NAMALWA (cell line): ENCODE measurements at regions not wholly inside any gene's neighbourhood (a gene's known extent, or its start where the extent isn't known, plus 50 kb on each side); places are given as distances from the start of the nearest gene placed in this dataset.
"Not testable (repeated sequence)": the region's sequence is repeated elsewhere in the genome, so short reads cannot be mapped to it uniquely, and the experiment has no call there.

Source experiments
- DNase-seq: peaks from one replicate; pipeline ENCODE4 v3.0.0-alpha.2; 2015; ENCODE audit warnings: low spot score

- no peak for DNase-seq
Observed at GRCh38 chr1:190835658-190836057, 358.0 kb upstream of the BRINP3 start.

DNA sequence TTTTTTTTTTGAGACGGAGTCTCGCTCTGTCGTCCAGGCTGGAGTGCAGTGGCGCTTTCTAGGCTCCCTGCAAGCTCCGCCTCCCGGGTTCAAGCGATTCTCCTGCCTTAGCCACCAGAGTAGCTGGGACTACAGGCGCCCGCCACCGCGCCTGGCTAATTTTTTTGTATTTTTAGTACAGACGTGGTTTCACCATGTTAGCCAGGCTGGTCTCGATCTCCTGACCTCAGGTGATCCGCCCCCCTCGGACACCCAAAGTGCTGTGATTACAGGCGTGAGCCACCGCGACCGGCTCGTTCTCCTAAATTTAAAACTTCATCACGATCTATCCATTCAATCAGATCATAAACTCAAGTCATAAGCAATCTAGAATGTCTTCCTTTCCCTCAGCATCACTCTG is 359.5 kb upstream of the BRINP3 start:
- not testable (repeated sequence) for DNase-seq

- DNase-seq, result no peak
Observed at GRCh38 chr1:190837888-190838287, 360.2 kb upstream of the BRINP3 start.

GRCh38 chr1:190847166-190847565 is 369.5 kb upstream of the BRINP3 start:
- DNase-seq, result no peak

DNA sequence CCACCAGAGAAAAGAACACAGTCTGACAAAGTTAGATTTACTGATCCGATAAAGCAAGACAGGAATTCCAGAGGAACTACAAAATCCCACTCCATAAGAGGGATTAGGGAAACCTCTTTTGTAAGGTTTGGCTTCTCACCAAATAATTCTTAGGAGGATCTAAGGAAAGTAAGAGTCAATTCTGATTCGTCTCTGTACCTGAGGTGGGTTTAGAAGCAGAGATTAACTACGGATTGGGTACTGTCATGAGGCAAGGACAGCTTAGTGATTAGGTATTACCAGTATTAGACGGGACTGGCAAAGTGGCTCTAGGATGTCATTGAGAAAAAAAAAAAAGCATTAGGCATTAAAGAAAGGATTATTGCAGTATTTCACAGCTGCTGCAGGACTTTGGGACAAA is 371.7 kb upstream of the BRINP3 start:
- no peak for DNase-seq

- DNase-seq, result no peak
Observed at GRCh38 chr1:190852611-190853010, 374.9 kb upstream of the BRINP3 start.

GRCh38 chr1:190858140-190858539 is 380.5 kb upstream of the BRINP3 start:
- no peak for DNase-seq

DNA sequence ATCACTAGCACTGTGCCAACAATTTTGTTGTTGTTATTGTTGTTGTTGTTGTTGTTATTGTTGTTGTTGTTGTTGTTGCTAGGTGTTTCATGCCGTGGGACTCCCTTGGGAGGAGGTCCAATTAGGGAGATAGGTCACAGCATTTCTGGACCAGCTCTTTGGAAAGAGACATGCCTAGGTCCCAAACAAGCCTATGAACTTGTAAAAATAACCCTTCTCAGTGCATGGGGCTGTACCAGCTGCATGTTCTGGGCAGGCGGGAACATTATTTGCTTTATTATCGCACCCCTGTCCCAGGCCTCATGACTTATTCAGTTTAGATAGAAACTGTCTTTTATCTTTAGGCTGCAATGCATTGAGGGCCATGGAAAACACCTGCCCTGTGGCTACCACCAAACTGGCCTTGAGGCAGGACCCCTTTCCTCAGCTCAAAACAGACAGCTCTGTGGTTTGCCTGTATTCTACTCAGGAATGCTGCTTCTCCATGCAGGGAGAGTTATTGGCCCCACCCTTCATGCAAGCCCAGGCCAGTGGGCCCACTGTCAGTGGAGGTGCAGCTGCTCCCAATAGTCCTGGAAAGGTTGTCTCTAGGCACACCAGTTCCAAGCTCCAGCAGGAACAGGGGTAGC is 386.5 kb upstream of the BRINP3 start:
- DNase-seq, result no peak

DNA sequence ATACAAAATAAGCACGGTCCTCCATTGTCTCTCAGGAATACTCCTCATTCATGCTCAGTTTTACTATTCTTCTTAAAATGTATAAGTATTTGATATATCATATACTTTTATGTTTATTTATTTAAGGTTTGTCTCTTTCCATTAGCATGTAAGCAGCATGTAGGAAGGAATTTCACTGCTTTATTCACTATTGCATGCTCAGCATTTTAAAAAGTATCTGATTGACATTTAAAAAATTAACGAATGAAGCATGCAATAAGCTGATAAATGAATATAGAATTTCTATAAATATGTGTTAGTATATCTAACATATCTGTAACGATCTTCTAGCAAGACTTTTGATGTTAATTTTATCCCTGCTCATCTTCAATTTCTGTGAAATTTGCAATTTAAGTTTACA is 402.7 kb upstream of the BRINP3 start:
- no peak for DNase-seq

DNA sequence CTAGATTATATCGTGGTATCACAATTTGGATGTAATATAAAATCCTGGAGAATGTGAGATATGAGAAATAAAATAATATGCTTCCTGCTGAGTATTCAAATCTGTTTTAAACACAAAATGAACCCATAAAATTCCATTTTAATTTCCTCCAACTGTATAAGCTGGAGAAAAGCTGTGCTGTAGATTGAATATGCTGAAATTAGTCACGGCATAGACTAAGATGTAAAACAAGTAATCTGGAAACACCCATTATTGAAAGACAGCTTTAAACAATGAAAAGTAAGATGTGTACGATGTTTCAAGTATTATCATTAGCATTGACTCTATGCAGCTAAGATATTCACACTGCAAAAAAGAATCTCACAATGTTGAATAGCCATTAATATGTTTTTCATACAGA is 403.4 kb upstream of the BRINP3 start:
- DNase-seq, result no peak

DNA sequence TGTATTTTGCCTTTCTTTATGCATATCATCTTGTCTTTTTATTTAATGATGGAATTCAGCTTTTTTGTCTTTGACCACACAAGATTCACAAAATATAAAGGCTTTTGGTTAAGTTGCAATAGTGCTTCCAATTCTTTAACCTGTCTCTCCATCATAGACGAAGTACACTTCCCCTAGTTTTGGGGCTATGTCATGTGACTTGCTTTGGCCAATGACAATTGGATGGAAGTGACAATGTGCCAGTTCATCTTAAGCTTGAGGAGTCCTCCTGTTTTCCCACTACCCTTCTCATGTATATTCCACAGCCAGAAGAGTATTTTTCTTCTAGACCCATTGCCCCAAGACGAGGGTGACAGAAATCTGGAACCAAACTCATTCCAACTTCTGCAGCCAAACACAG is 419.6 kb upstream of the BRINP3 start:
- no peak for DNase-seq

GRCh38 chr1:190904091-190904695 is 426.5 kb upstream of the BRINP3 start:
- DNase-seq, result no peak

DNA sequence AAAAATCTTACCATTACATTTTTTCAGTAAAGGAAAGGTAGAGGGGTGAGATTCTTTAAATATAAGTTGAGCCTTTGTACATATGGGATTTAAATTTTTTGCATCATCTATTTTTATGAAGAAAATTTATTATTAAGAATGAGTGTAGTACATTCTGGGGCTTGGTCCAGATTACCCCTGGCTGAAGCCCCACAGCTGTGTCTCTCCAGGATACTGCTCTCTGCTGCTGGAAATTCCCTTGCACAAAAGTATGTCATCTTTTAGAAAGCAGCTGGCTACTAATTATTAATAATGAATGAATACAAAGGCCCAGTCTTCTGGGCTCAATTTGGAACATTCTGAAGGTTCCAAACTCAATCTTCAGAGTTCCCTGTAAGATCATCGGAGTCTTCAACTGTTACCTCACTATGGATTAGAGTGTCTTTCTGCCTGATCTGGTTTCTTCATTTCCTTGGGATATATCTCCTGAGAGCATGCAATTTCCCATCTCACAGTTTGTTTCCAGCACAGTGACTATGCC is 428.6 kb upstream of the BRINP3 start:
- DNase-seq, result no peak

GRCh38 chr1:190908246-190908645 is 430.6 kb upstream of the BRINP3 start:
- DNase-seq, result no peak

DNA sequence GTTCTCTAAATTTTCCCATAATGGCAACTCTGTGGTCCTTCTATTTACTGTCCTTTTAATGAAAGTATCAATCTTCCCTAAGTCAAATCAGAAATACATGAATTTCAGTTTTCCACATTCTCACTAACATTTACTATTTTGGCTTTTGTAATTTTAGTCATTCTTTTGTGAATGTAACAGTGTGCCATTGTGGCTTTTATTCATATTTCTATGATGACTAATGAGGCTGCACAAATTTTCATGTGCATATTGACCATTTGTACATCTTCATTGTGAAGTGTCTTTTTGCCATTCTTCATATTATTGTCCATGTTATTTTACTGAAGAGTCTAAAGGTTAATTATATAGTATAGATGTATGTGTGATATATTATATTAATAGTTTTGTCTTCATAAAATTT is 431.0 kb upstream of the BRINP3 start:
- no peak for DNase-seq

DNA sequence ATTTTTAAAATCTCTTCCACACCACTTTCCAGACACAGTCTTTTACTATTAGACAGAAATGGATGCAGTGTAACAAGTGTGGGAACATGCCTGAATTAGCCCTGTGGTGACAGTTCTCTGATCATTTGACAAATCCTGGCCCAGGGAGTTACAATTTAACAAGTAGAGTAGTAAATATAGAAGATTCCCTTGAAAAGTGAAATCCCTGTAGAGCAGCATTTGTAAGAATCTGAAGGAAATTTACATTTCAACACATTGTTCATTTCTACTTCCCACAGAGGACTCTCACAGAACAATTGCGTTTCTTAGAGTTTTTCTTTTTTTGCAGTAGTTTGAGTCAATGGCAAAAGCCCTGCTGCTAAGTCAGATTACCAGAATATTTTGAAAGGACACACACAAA is 458.3 kb upstream of the BRINP3 start:
- no peak for DNase-seq

GRCh38 chr1:190936337-190936736 is 458.7 kb upstream of the BRINP3 start:
- no peak for DNase-seq

GRCh38 chr1:190940951-190941350 is 463.3 kb upstream of the BRINP3 start:
- no peak for DNase-seq

DNA sequence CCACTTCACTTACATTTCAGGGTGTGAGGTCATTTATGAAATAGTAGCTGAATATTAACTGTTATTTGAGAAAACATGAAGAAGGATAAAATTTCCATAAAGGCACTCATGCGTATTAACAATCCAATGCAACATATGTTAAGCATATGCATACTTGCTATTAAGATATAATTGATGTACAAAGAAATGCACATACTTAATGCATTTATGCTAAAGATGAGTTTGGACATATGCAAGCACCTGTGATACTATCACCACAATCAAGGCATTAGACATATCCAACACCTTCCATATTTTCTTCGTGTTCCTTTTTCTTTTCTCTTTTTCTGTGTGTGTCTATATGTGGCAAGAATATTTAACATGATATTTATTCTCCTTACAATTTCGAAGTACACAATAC is 464.8 kb upstream of the BRINP3 start:
- DNase-seq, result no peak

DNA sequence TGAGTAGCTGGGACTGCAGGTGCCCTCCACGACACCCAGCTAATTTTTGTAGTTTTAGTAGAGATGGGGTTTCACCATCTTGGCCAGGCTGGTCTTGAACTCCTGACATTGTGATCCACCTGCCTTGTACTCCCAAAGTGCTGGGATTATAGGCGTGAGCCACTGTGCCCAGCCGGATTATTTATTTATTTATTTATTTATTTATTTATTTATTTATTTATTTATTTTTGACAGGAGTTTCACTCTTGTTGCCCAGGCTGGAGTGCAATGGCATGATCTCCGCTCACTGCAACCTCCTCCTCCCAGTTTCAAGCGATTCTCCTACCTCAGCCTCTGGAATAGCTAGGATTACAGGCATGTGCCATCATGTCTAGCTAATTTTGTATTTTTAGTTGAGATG is 466.1 kb upstream of the BRINP3 start:
- not testable (repeated sequence) for DNase-seq

GRCh38 chr1:190949939-190950338 is 472.3 kb upstream of the BRINP3 start:
- DNase-seq, result no peak

DNA sequence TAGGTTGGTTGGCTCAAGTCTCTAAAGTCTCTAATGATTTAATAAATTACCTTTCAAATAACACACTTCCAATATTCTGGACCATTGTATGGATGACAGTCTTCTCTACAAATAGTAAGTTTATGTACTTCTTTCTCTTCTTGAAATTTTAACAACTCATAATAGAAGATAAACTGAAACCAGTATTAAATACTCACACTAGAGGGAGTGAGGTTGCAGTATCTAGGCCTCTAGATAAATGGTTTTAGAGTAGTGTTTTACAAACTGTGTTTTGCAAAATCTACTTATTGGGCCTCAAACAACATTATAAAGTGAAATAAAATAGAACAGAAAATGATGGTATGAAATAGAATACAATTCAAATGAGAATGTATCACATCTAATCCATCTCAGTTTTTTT is 479.9 kb upstream of the BRINP3 start:
- DNase-seq, result peak; percentile 6

GRCh38 chr1:190963321-190963720 is 485.7 kb upstream of the BRINP3 start:
- DNase-seq, result no peak

DNA sequence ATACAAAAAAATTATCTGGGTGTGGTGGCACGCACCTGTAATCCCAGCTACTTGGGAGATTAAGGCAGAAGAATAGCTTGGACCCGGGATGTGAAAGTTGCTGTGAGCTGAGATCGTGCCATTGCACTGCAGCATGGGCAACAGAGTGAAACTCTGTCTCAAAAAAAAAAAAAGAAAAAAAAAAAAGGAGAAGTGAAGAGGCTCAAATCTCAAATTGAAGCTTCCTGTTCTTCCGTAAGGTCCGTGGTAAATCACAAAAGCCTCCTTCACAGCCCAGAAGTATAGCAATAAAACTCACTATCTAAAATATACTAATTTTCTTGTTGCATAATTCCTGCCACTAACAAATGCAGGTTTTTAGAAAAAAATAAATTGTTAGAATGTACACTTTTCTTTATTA is 498.2 kb upstream of the BRINP3 start:
- no peak for DNase-seq
